MCF 10A (cell line): ENCODE measurements at regions not wholly inside any gene's neighbourhood (a gene's known extent, or its start where the extent isn't known, plus 50 kb on each side); places are given as distances from the start of the nearest gene placed in this dataset.
"Not testable (repeated sequence)": the region's sequence is repeated elsewhere in the genome, so short reads cannot be mapped to it uniquely, and the experiment has no call there.

Source experiments
- BruUV-seq: library from RNA; stranded (reverse); fragments of 400-500 nt; replicated peaks from 2 replicates; lab custom pipeline; 2021; lab: Mats Ljungman, UMichigan
- CTCF ChIA-PET: fragments of 300-600 bp; sonication (Branson Sonifier 250); formaldehyde crosslinking; extraction: SDS; loops from one replicate; lab custom pipeline; 2021; ENCODE audit warnings: antibody characterized with exemption, inconsistent platforms; lab: Yijun Ruan, JAX
- POLR2A ChIA-PET: fragments of 300-600, 350-650 bp; sonication (Branson Sonifier 250); formaldehyde crosslinking; extraction: SDS; loops from one replicate; lab custom pipeline; 2020; ENCODE audit warnings: antibody characterized with exemption, inconsistent platforms; lab: Yijun Ruan, JAX
- DNase-seq: peaks from one replicate; pipeline ENCODE4 v3.0.0-alpha.2; 2018; ENCODE audit not compliant: unreplicated experiment
- H3K27ac Mint-ChIP-seq: one replicate; pipeline ENCODE4 v1.8.0; 2022; ENCODE audit warnings: mild to moderate bottlenecking, low read depth, mixed read lengths; ENCODE audit not compliant: unreplicated experiment
- H3K27me3 Mint-ChIP-seq: one replicate; pipeline ENCODE4 v1.8.0; 2022; ENCODE audit warnings: mixed read lengths; ENCODE audit not compliant: insufficient read depth, unreplicated experiment
- H3K36me3 Mint-ChIP-seq: one replicate; pipeline ENCODE4 v1.8.0; 2022; ENCODE audit warnings: mild to moderate bottlenecking, moderate library complexity, mixed read lengths; ENCODE audit not compliant: insufficient read depth, unreplicated experiment
- H3K4me1 Mint-ChIP-seq: one replicate; pipeline ENCODE4 v1.8.0; 2022; ENCODE audit warnings: mixed read lengths; ENCODE audit not compliant: insufficient read depth, unreplicated experiment
- H3K4me3 Mint-ChIP-seq: one replicate; pipeline ENCODE4 v1.8.0; 2022; ENCODE audit warnings: mild to moderate bottlenecking, moderate library complexity, mixed read lengths; ENCODE audit not compliant: unreplicated experiment
- H3K9me3 Mint-ChIP-seq: one replicate; pipeline ENCODE4 v1.8.0; 2022; ENCODE audit warnings: mixed read lengths; ENCODE audit not compliant: unreplicated experiment
- intact Hi-C: fragments of 100-400 bp; cut with micrococcal nuclease; formaldehyde crosslinking; loops from 2 replicates; pipeline ENCODE4 v1.14.1; 2022
- TF ChIP-seq, protein P1 (sequence below): fragments of 200-600 bp; IDR thresholded peaks from one replicate; pipeline ENCODE4 v1.8.0; 2022; ENCODE audit warnings: antibody characterized with exemption, mild to moderate bottlenecking; ENCODE audit not compliant: unreplicated experiment

GRCh38 chr3:11915621-11916424 lies 69.1 kb upstream of the TAMM41 start:
- Mint-ChIP-seq H3K27me3 (peaks cover 13% of the 10 kb centered on the region), H3K9me3 (no peaks in the 10 kb centered on the region), H3K36me3 (no peaks in the 10 kb centered on the region), H3K4me1 (no peaks in the 10 kb centered on the region), H3K27ac (no peak overlapping the region), H3K4me3 (no peak overlapping the region)
- CTCF ChIA-PET = no interaction called here
- TF ChIP-seq, protein P1, sequence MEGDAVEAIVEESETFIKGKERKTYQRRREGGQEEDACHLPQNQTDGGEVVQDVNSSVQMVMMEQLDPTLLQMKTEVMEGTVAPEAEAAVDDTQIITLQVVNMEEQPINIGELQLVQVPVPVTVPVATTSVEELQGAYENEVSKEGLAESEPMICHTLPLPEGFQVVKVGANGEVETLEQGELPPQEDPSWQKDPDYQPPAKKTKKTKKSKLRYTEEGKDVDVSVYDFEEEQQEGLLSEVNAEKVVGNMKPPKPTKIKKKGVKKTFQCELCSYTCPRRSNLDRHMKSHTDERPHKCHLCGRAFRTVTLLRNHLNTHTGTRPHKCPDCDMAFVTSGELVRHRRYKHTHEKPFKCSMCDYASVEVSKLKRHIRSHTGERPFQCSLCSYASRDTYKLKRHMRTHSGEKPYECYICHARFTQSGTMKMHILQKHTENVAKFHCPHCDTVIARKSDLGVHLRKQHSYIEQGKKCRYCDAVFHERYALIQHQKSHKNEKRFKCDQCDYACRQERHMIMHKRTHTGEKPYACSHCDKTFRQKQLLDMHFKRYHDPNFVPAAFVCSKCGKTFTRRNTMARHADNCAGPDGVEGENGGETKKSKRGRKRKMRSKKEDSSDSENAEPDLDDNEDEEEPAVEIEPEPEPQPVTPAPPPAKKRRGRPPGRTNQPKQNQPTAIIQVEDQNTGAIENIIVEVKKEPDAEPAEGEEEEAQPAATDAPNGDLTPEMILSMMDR = no peak
- POLR2A ChIA-PET = no interaction called here
- intact Hi-C loops = no loop called here
- no TSS peak for BruUV-seq
- no peak for DNase-seq

GRCh38 chr3:11916425-11916762 lies 69.7 kb upstream of the TAMM41 start:
- intact Hi-C loops, H3K9me3 Mint-ChIP-seq, H3K4me3 Mint-ChIP-seq, CTCF ChIA-PET, H3K27ac Mint-ChIP-seq, DNase-seq, H3K4me1 Mint-ChIP-seq, POLR2A ChIA-PET, H3K36me3 Mint-ChIP-seq, BruUV-seq: not testable (repeated sequence)
- peaks cover 13% of the 10 kb centered on the region for H3K27me3 Mint-ChIP-seq

- intact Hi-C loops = no loop called here
- H3K27me3 Mint-ChIP-seq = peaks cover 13% of the 10 kb centered on the region
- H3K27ac Mint-ChIP-seq = no peak overlapping the region
These were observed 70.4 kb upstream of the TAMM41 start for GRCh38 chr3:11917051-11917450.

DNA sequence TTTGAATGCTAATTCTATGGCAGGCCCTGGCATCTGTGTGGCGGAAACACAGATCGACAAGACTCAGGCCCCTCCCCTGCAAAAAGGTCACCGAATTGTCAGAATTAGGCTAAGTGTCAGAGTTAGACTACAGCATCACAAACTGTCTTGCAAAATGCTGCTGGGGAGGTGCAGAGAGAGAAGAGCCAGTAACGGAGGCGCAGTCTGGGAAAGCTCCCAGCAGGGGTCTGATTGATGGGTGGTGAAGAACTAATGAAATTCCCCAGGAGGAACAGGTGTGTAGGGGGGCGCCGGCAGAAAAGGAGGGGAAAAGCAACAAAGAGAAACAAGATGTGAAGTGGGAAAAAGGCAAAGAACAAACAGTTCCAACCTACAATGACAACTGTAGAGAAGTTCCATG lies 72.7 kb upstream of the TAMM41 start:
- H3K27me3 Mint-ChIP-seq = peaks cover 14% of the 10 kb centered on the region
- no peak overlapping the region for H3K27ac Mint-ChIP-seq
- BruUV-seq = no TSS peak
- CTCF ChIA-PET = no interaction called here
- H3K4me1 Mint-ChIP-seq = no peaks in the 10 kb centered on the region
- DNase-seq = no peak
- intact Hi-C loops = no loop called here
- no peaks in the 10 kb centered on the region for H3K9me3 Mint-ChIP-seq
- no peaks in the 10 kb centered on the region for H3K36me3 Mint-ChIP-seq
- H3K4me3 Mint-ChIP-seq = no peak overlapping the region
- POLR2A ChIA-PET = no interaction called here
- TF ChIP-seq, protein P1 = no peak

More at GRCh38 chr3:11917051-11917450, 70.4 kb upstream of the TAMM41 start:
- no peak for DNase-seq
- BruUV-seq = no TSS peak
- CTCF ChIA-PET = interaction anchor here (0.5 kb wide), 1 partner anchor 11 kb away, joined by 3 read pairs; no protein-coding TSS in a partner anchor
- TF ChIP-seq, protein P1 = no peak
- H3K4me1 Mint-ChIP-seq = no peaks in the 10 kb centered on the region
- H3K9me3 Mint-ChIP-seq = no peaks in the 10 kb centered on the region
- no peaks in the 10 kb centered on the region for H3K36me3 Mint-ChIP-seq
- no peak overlapping the region for H3K4me3 Mint-ChIP-seq
- POLR2A ChIA-PET = no interaction called here
